Prostate gland (tissue), 2 donors: ENCODE measurements at regions not wholly inside any gene's neighbourhood (a gene's known extent, or its start where the extent isn't known, plus 50 kb on each side); places are given as distances from the start of the nearest gene placed in this dataset.

ENCODE experiments used
- CTCF ChIP-seq, 4 experiments: fragments of 200-600 bp in 2 of 4; fragments of 450-650 bp in 2 of 4; sonication (generic) in 2 of 4; IDR thresholded peaks; 1 replicate in 3 of 4; 2 replicates in 1 of 4; pipeline ENCODE4 v1.5.1; 2016 to 2019; ENCODE audit warnings: antibody characterized with exemption in 4 of 4, mild to moderate bottlenecking in 2 of 4, moderate library complexity in 2 of 4
- POLR2AphosphoS5 ChIP-seq: sonication (generic); formaldehyde crosslinking; IDR thresholded peaks from one replicate; pipeline ENCODE4 v1.6.1; 2017; ENCODE audit warnings: antibody characterized with exemption

GRCh38 chr10:109149666-109150350 lies 773.5 kb downstream of the XPNPEP1 start:
- TF ChIP-seq POLR2AphosphoS5 (no peak), CTCF (IDR thresholded peaks at IDR 0.05) (no peak)
